HEK293 (cell line): ENCODE measurements at regions not wholly inside any gene's neighbourhood (a gene's known extent, or its start where the extent isn't known, plus 50 kb on each side); places are given as distances from the start of the nearest gene placed in this dataset.
A peak's percentile ranks its signal among the peaks of the same experiment; 100 is the strongest.
"Not testable (repeated sequence)": the region's sequence is repeated elsewhere in the genome, so short reads cannot be mapped to it uniquely, and the experiment has no call there.

Source experiments
- CTCF ChIA-PET: fragments of 350-600 bp; formaldehyde crosslinking; extraction: SDS; loops from one replicate; lab custom pipeline; 2021; ENCODE audit warnings: antibody characterized with exemption; lab: Yijun Ruan, JAX
- POLR2A ChIA-PET: fragments of 300-600 bp; formaldehyde crosslinking; extraction: SDS; loops from one replicate; lab custom pipeline; 2020; ENCODE audit warnings: antibody characterized with exemption, inconsistent platforms; lab: Yijun Ruan, JAX
- H3K27ac ChIP-seq: fragments of 200-500 bp; sonication (Bioruptor generic); 2 replicates; pipeline ENCODE4 v1.5.1; 2014; ENCODE audit warnings: low read depth, low read length, control low read depth, inconsistent platforms; ENCODE audit errors: extremely low read depth
- H3K36me3 ChIP-seq, 2 experiments: fragments of 200-500 bp in 1 of 2; sonication (Bioruptor generic) in 1 of 2; 1 replicate in 1 of 2; 2 replicates in 1 of 2; pipeline ENCODE4 v1.5.1; 2014 to 2017; ENCODE audit warnings: inconsistent platforms in 2 of 2, low read length in 2 of 2; ENCODE audit not compliant: control insufficient read depth in 2 of 2, insufficient read depth in 1 of 2
- H3K4me1 ChIP-seq: fragments of 200-500 bp; sonication (Bioruptor generic); 2 replicates; pipeline ENCODE4 v1.5.1; 2014; ENCODE audit warnings: mild to moderate bottlenecking, low read length, inconsistent platforms; ENCODE audit not compliant: control insufficient read depth, insufficient read depth
- H3K4me3 ChIP-seq: 2 replicates; pipeline ENCODE4 v1.5.1; 2011; ENCODE audit warnings: low read depth, mild to moderate bottlenecking, control low read depth, low read length, moderate library complexity
- H3K9me3 ChIP-seq: fragments of 200-500 bp; sonication (Bioruptor generic); 2 replicates; pipeline ENCODE4 v1.5.1; 2014; ENCODE audit warnings: low read depth, low read length, inconsistent platforms; ENCODE audit not compliant: control insufficient read depth, insufficient read depth
- GLIS1 ChIP-seq: fragments of 450-650 bp; formaldehyde crosslinking; IDR thresholded peaks from 2 replicates; pipeline ENCODE4 v1.5.1; 2016; ENCODE audit warnings: missing biosample characterization, missing genetic modification characterization
- INSM2 ChIP-seq: fragments of 450-650 bp; formaldehyde crosslinking; IDR thresholded peaks from 2 replicates; pipeline ENCODE4 v1.5.1; 2016; ENCODE audit warnings: missing biosample characterization, missing genetic modification characterization
- OVOL3 ChIP-seq: fragments of 450-650 bp; formaldehyde crosslinking; IDR thresholded peaks from 2 replicates; pipeline ENCODE4 v1.5.1; 2016; ENCODE audit warnings: missing biosample characterization, missing genetic modification characterization
- RBAK ChIP-seq: fragments of 450-650 bp; formaldehyde crosslinking; IDR thresholded peaks from 2 replicates; pipeline ENCODE4 v1.5.1; 2016; ENCODE audit warnings: missing biosample characterization, missing genetic modification characterization
- ZBTB17 ChIP-seq: fragments of 450-650 bp; formaldehyde crosslinking; IDR thresholded peaks from 2 replicates; pipeline ENCODE4 v1.5.1; 2016; ENCODE audit warnings: missing biosample characterization, missing genetic modification characterization
- ZBTB20 ChIP-seq: fragments of 450-650 bp; formaldehyde crosslinking; IDR thresholded peaks from 2 replicates; pipeline ENCODE4 v1.5.1; 2016; ENCODE audit warnings: missing biosample characterization, missing genetic modification characterization
- ZBTB21 ChIP-seq: fragments of 450-650 bp; formaldehyde crosslinking; IDR thresholded peaks from 2 replicates; pipeline ENCODE4 v1.5.1; 2017; ENCODE audit warnings: missing biosample characterization, missing genetic modification characterization
- ZBTB26 ChIP-seq: fragments of 450-650 bp; formaldehyde crosslinking; optimal IDR thresholded peaks from 2 replicates; pipeline ENCODE3; 2016; ENCODE audit warnings: missing biosample characterization, mild to moderate bottlenecking, missing genetic modification characterization
- ZBTB44 ChIP-seq: fragments of 450-650 bp; IDR thresholded peaks from 2 replicates; pipeline ENCODE4 v1.5.1; 2018; ENCODE audit warnings: missing biosample characterization, mild to moderate bottlenecking, missing genetic modification characterization
- ZEB2 ChIP-seq: fragments of 450-650 bp; formaldehyde crosslinking; IDR thresholded peaks from 2 replicates; pipeline ENCODE4 v1.5.1; 2016; ENCODE audit warnings: missing biosample characterization, missing genetic modification characterization
- ZFP41 ChIP-seq: fragments of 450-650 bp; formaldehyde crosslinking; IDR thresholded peaks from 2 replicates; pipeline ENCODE4 v1.5.1; 2016; ENCODE audit warnings: missing biosample characterization, missing genetic modification characterization, borderline replicate concordance
- ZNF138 ChIP-seq: fragments of 450-650 bp; formaldehyde crosslinking; IDR thresholded peaks from 2 replicates; pipeline ENCODE4 v1.5.1; 2016; ENCODE audit warnings: missing biosample characterization, missing genetic modification characterization, borderline replicate concordance
- ZNF2 ChIP-seq: fragments of 450-650 bp; formaldehyde crosslinking; IDR thresholded peaks from 2 replicates; pipeline ENCODE4 v1.5.1; 2016; ENCODE audit warnings: missing biosample characterization, missing genetic modification characterization
- ZNF221 ChIP-seq: fragments of 450-650 bp; formaldehyde crosslinking; IDR thresholded peaks from 2 replicates; pipeline ENCODE4 v1.5.1; 2017; ENCODE audit warnings: missing biosample characterization, missing genetic modification characterization, borderline replicate concordance
- ZNF302 ChIP-seq: fragments of 450-650 bp; formaldehyde crosslinking; IDR thresholded peaks from 2 replicates; pipeline ENCODE4 v1.5.1; 2016; ENCODE audit warnings: missing biosample characterization, missing genetic modification characterization, low read depth
- ZNF350 ChIP-seq: fragments of 450-650 bp; formaldehyde crosslinking; IDR thresholded peaks from 2 replicates; pipeline ENCODE4 v1.5.0; 2017; ENCODE audit warnings: missing biosample characterization, mild to moderate bottlenecking, missing genetic modification characterization
- ZNF404 ChIP-seq: fragments of 450-650 bp; formaldehyde crosslinking; IDR thresholded peaks from 2 replicates; pipeline ENCODE4 v1.5.1; 2017; ENCODE audit warnings: missing biosample characterization, missing genetic modification characterization
- ZNF416 ChIP-seq: fragments of 450-650 bp; formaldehyde crosslinking; IDR thresholded peaks from 2 replicates; pipeline ENCODE4 v1.5.1; 2016; ENCODE audit warnings: missing biosample characterization, missing genetic modification characterization
- ZNF513 ChIP-seq: fragments of 450-650 bp; IDR thresholded peaks from 2 replicates; pipeline ENCODE4 v1.5.1; 2018; ENCODE audit warnings: missing biosample characterization, missing genetic modification characterization
- ZNF529 ChIP-seq: fragments of 450-650 bp; formaldehyde crosslinking; IDR thresholded peaks from 2 replicates; pipeline ENCODE4 v1.5.1; 2017; ENCODE audit warnings: missing genetic modification characterization, missing biosample characterization; ENCODE audit not compliant: insufficient replicate concordance
- ZNF580 ChIP-seq: fragments of 450-650 bp; formaldehyde crosslinking; IDR thresholded peaks from 2 replicates; pipeline ENCODE4 v1.5.1; 2016; ENCODE audit warnings: missing biosample characterization, missing genetic modification characterization
- ZNF610 ChIP-seq: fragments of 450-650 bp; formaldehyde crosslinking; IDR thresholded peaks from 2 replicates; pipeline ENCODE4 v1.5.1; 2016; ENCODE audit warnings: missing biosample characterization, missing genetic modification characterization, borderline replicate concordance
- ZNF623 ChIP-seq: fragments of 450-650 bp; formaldehyde crosslinking; IDR thresholded peaks from 2 replicates; pipeline ENCODE4 v1.5.1; 2016; ENCODE audit warnings: missing biosample characterization, missing genetic modification characterization
- ZNF654 ChIP-seq: fragments of 450-650 bp; formaldehyde crosslinking; IDR thresholded peaks from 2 replicates; pipeline ENCODE4 v1.5.1; 2016; ENCODE audit warnings: low read depth, missing biosample characterization, missing genetic modification characterization
- ZNF843 ChIP-seq: fragments of 450-650 bp; formaldehyde crosslinking; IDR thresholded peaks from 2 replicates; pipeline ENCODE4 v1.5.1; 2016; ENCODE audit warnings: missing biosample characterization, missing genetic modification characterization
- ZSCAN16 ChIP-seq: fragments of 450-650 bp; formaldehyde crosslinking; IDR thresholded peaks from 2 replicates; pipeline ENCODE4 v1.5.1; 2016; ENCODE audit warnings: missing biosample characterization, missing genetic modification characterization
- TF ChIP-seq, protein P1 (sequence below): fragments of 450-650 bp; formaldehyde crosslinking; IDR thresholded peaks from 2 replicates; pipeline ENCODE4 v1.5.1; 2016; ENCODE audit warnings: missing biosample characterization, missing genetic modification characterization
- TF ChIP-seq, protein P2 (sequence below): fragments of 450-650 bp; formaldehyde crosslinking; IDR thresholded peaks from 2 replicates; pipeline ENCODE4 v1.5.1; 2016; ENCODE audit warnings: missing biosample characterization, missing genetic modification characterization

DNA sequence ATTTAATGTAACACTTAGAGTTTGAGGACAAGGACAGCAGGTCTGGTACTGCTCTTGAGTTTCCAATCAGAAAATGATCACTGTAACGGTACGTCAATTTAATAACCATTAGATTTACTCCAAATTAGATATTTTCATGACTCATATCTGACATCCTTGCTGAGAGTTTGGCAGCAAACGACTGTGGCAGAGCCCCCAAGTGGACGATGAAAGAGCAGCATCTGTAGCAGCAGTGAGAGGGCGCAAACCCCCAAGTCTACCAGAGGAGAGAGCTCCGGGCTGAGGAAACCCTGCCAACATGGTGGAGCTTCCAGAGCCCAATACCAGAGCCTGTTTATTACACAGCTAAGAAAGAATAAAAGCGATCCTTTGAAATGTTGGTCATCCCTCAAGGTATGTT lies 73.2 kb upstream of the EPB41L4A start (continued):
- TF ChIP-seq ZNF221 (tag by site-specific recombination) (no peak), GLIS1 (tag by site-specific recombination) (no peak), ZFP41 (no peak), ZNF2 (tag by site-specific recombination) (peak; percentile 80), RBAK (tag by site-specific recombination) (no peak), ZBTB21 (no peak), ZNF843 (tag by site-specific recombination) (no peak), ZNF138 (no peak), ZBTB20 (tag by site-specific recombination) (no peak), ZNF654 (tag by site-specific recombination) (peak; percentile 46), OVOL3 (tag by site-specific recombination) (no peak), ZNF302 (tag by site-specific recombination) (no peak), ZNF610 (tag by site-specific recombination) (no peak), ZNF416 (tag by site-specific recombination) (no peak), ZBTB17 (tag by site-specific recombination) (peak; percentile 42; the same call in 1 of the 2 replicates), ZBTB26 (tag by site-specific recombination) (no peak), ZBTB44 (tag by site-specific recombination) (no peak), ZNF623 (tag by site-specific recombination) (no peak), ZNF580 (tag by site-specific recombination) (no peak), ZEB2 (tag by site-specific recombination) (no peak), ZNF350 (tag by site-specific recombination) (no peak), ZSCAN16 (tag by site-specific recombination) (no peak), INSM2 (tag by site-specific recombination) (no peak), ZNF404 (tag by site-specific recombination) (no peak), ZNF513 (tag by site-specific recombination) (no peak), ZNF529 (tag by site-specific recombination) (no peak)
- TF ChIP-seq, protein P1, sequence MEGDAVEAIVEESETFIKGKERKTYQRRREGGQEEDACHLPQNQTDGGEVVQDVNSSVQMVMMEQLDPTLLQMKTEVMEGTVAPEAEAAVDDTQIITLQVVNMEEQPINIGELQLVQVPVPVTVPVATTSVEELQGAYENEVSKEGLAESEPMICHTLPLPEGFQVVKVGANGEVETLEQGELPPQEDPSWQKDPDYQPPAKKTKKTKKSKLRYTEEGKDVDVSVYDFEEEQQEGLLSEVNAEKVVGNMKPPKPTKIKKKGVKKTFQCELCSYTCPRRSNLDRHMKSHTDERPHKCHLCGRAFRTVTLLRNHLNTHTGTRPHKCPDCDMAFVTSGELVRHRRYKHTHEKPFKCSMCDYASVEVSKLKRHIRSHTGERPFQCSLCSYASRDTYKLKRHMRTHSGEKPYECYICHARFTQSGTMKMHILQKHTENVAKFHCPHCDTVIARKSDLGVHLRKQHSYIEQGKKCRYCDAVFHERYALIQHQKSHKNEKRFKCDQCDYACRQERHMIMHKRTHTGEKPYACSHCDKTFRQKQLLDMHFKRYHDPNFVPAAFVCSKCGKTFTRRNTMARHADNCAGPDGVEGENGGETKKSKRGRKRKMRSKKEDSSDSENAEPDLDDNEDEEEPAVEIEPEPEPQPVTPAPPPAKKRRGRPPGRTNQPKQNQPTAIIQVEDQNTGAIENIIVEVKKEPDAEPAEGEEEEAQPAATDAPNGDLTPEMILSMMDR (tag by site-specific recombination), result peak; percentile 84
- TF ChIP-seq, protein P2, sequence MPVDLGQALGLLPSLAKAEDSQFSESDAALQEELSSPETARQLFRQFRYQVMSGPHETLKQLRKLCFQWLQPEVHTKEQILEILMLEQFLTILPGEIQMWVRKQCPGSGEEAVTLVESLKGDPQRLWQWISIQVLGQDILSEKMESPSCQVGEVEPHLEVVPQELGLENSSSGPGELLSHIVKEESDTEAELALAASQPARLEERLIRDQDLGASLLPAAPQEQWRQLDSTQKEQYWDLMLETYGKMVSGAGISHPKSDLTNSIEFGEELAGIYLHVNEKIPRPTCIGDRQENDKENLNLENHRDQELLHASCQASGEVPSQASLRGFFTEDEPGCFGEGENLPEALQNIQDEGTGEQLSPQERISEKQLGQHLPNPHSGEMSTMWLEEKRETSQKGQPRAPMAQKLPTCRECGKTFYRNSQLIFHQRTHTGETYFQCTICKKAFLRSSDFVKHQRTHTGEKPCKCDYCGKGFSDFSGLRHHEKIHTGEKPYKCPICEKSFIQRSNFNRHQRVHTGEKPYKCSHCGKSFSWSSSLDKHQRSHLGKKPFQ (tag by site-specific recombination), result no peak

- CTCF ChIA-PET, result interaction anchor here (1.9 kb wide), 1 partner anchor 25 kb away, joined by 6 read pairs; no protein-coding TSS in a partner anchor
These were observed 84.8 kb upstream of the EPB41L4A start for GRCh38 chr5:112503749-112504501.

More at GRCh38 chr5:112503749-112504501, 84.8 kb upstream of the EPB41L4A start:
- H3K36me3 ChIP-seq, H3K4me1 ChIP-seq, H3K27ac ChIP-seq, H3K4me3 ChIP-seq, H3K9me3 ChIP-seq: not testable (repeated sequence)
- POLR2A ChIA-PET, result interaction anchor here (0.5 kb wide), 1 partner anchor 596 kb away, joined by 5 read pairs; no protein-coding TSS in a partner anchor
